ENCODE measurements at regions not wholly inside any gene's neighbourhood (a gene's known extent, or its start where the extent isn't known, plus 50 kb on each side); places are given as distances from the start of the nearest gene placed in this dataset.

- peaks cover 0 to 7% (median 0%) of the 10 kb centered on the region in 3 donors for H3K27me3 Mint-ChIP-seq (ENCODE audit: low read depth in 3 of 3)
- no peak for DNase-seq
- H3K4me3 Mint-ChIP-seq: no peak overlapping the region
- H3K36me3 Mint-ChIP-seq: peaks cover 0 to 10% (median 4%) of the 10 kb centered on the region in 3 donors
- H3K4me1 Mint-ChIP-seq: no peaks in the 10 kb centered on the region
- H3K9me3 Mint-ChIP-seq: peaks cover 9 to 23% (median 15%) of the 10 kb centered on the region in 6 donors
- no peak overlapping the region for H3K27ac Mint-ChIP-seq
Observed at GRCh38 chr5:71830681-71831539, 111.8 kb downstream of the CARTPT start.

GRCh38 chr5:71832812-71833715 is 114.0 kb downstream of the CARTPT start:
- no peak overlapping the region for H3K4me3 Mint-ChIP-seq
- H3K27me3 Mint-ChIP-seq (ENCODE audit: low read depth in 3 of 3): peaks cover 0 to 2% (median 0%) of the 10 kb centered on the region in 3 donors
- H3K9me3 Mint-ChIP-seq: peaks cover 0 to 6% (median 1%) of the 10 kb centered on the region in 6 donors
- no peaks in the 10 kb centered on the region for H3K4me1 Mint-ChIP-seq
- H3K27ac Mint-ChIP-seq: no peak overlapping the region
- peaks cover 0 to 3% (median 0%) of the 10 kb centered on the region in 3 donors for H3K36me3 Mint-ChIP-seq
- DNase-seq: no peak

GRCh38 chr5:71834601-71835000 is 115.5 kb downstream of the CARTPT start:
- H3K9me3 Mint-ChIP-seq: peaks cover 0 to 4% (median 0%) of the 10 kb centered on the region in 6 donors
- H3K4me1 Mint-ChIP-seq: no peaks in the 10 kb centered on the region
- H3K4me3 Mint-ChIP-seq: no peak overlapping the region
- no peak for DNase-seq
- no peak overlapping the region for H3K27ac Mint-ChIP-seq
- no peaks in the 10 kb centered on the region for H3K27me3 Mint-ChIP-seq (ENCODE audit: low read depth in 3 of 3)
- H3K36me3 Mint-ChIP-seq: no peaks in the 10 kb centered on the region

GRCh38 chr5:71836084-71836483 is 117.0 kb downstream of the CARTPT start:
- no peak overlapping the region for H3K4me3 Mint-ChIP-seq
- DNase-seq: no peak
- peaks cover 0 to 4% (median 0%) of the 10 kb centered on the region in 6 donors for H3K9me3 Mint-ChIP-seq
- H3K4me1 Mint-ChIP-seq: no peaks in the 10 kb centered on the region
- H3K36me3 Mint-ChIP-seq: no peaks in the 10 kb centered on the region
- no peaks in the 10 kb centered on the region for H3K27me3 Mint-ChIP-seq (ENCODE audit: low read depth in 3 of 3)
- H3K27ac Mint-ChIP-seq: no peak overlapping the region

- Mint-ChIP-seq H3K4me3 (no peak overlapping the region), H3K27ac (no peak overlapping the region), H3K4me1 (no peaks in the 10 kb centered on the region), H3K27me3 (ENCODE audit: low read depth in 3 of 3) (no peaks in the 10 kb centered on the region), H3K36me3 (no peaks in the 10 kb centered on the region), H3K9me3 (no peaks in the 10 kb centered on the region)
- no peak for DNase-seq
Observed at GRCh38 chr5:71836559-71837112, 117.6 kb downstream of the CARTPT start.

- H3K9me3 Mint-ChIP-seq: no peaks in the 10 kb centered on the region
Observed at GRCh38 chr5:71838286-71838685, 119.2 kb downstream of the CARTPT start.

GRCh38 chr5:71839096-71839884 is 120.2 kb downstream of the CARTPT start:
- H3K9me3 Mint-ChIP-seq: no peaks in the 10 kb centered on the region
- no peak overlapping the region for H3K27ac Mint-ChIP-seq
- no peaks in the 10 kb centered on the region for H3K4me1 Mint-ChIP-seq
- no peaks in the 10 kb centered on the region for H3K36me3 Mint-ChIP-seq
- no peak for DNase-seq
- no peaks in the 10 kb centered on the region for H3K27me3 Mint-ChIP-seq (ENCODE audit: low read depth in 3 of 3)
- H3K4me3 Mint-ChIP-seq: no peak overlapping the region

More at GRCh38 chr5:71838286-71838685, 119.2 kb downstream of the CARTPT start:
- no peak overlapping the region for H3K4me3 Mint-ChIP-seq
- DNase-seq: no peak
- no peaks in the 10 kb centered on the region for H3K36me3 Mint-ChIP-seq
- H3K4me1 Mint-ChIP-seq: no peaks in the 10 kb centered on the region
- H3K27me3 Mint-ChIP-seq (ENCODE audit: low read depth in 3 of 3): no peaks in the 10 kb centered on the region
- no peak overlapping the region for H3K27ac Mint-ChIP-seq

GRCh38 chr5:71841107-71841506 is 122.0 kb downstream of the CARTPT start:
- H3K4me1 Mint-ChIP-seq: no peaks in the 10 kb centered on the region
- no peaks in the 10 kb centered on the region for H3K27me3 Mint-ChIP-seq (ENCODE audit: low read depth in 3 of 3)
- H3K27ac Mint-ChIP-seq: no peak overlapping the region
- no peaks in the 10 kb centered on the region for H3K36me3 Mint-ChIP-seq
- H3K4me3 Mint-ChIP-seq: no peak overlapping the region
- no peaks in the 10 kb centered on the region for H3K9me3 Mint-ChIP-seq
- no peak for DNase-seq

GRCh38 chr5:71843111-71843510 is 124.0 kb downstream of the CARTPT start:
- peaks cover 0 to 2% (median 0%) of the 10 kb centered on the region in 3 donors for H3K27me3 Mint-ChIP-seq (ENCODE audit: low read depth in 3 of 3)
- DNase-seq: no peak
- peaks cover 0 to 5% (median 0%) of the 10 kb centered on the region in 6 donors for H3K9me3 Mint-ChIP-seq
- no peak overlapping the region for H3K4me3 Mint-ChIP-seq
- H3K36me3 Mint-ChIP-seq: no peaks in the 10 kb centered on the region
- H3K4me1 Mint-ChIP-seq: no peaks in the 10 kb centered on the region
- H3K27ac Mint-ChIP-seq: no peak overlapping the region

- no peaks in the 10 kb centered on the region for H3K36me3 Mint-ChIP-seq
- no peak overlapping the region for H3K27ac Mint-ChIP-seq
Observed at GRCh38 chr5:71844862-71845261, 125.8 kb downstream of the CARTPT start.

GRCh38 chr5:71859515-71859914 is 140.4 kb downstream of the CARTPT start:
- peaks cover 0 to 5% (median 3%) of the 10 kb centered on the region in 3 donors for H3K36me3 Mint-ChIP-seq
- no peak overlapping the region for H3K4me3 Mint-ChIP-seq
- peaks cover 3 to 7% (median 6%) of the 10 kb centered on the region in 3 donors for H3K27me3 Mint-ChIP-seq (ENCODE audit: low read depth in 3 of 3)
- H3K27ac Mint-ChIP-seq: no peak overlapping the region
- no peaks in the 10 kb centered on the region for H3K4me1 Mint-ChIP-seq
- H3K9me3 Mint-ChIP-seq: peaks cover 10 to 32% (median 14%) of the 10 kb centered on the region in 6 donors
- DNase-seq: no peak

More at GRCh38 chr5:71844862-71845261, 125.8 kb downstream of the CARTPT start:
- Mint-ChIP-seq H3K9me3 (peaks cover 2 to 14% (median 6%) of the 10 kb centered on the region in 6 donors), H3K27me3 (ENCODE audit: low read depth in 3 of 3) (peaks cover 0 to 2% (median 2%) of the 10 kb centered on the region in 3 donors), H3K4me1 (no peaks in the 10 kb centered on the region), H3K4me3 (no peak overlapping the region)
- DNase-seq: no peak

GRCh38 chr5:71860048-71860447 is 141.0 kb downstream of the CARTPT start:
- peaks cover 9 to 27% (median 12%) of the 10 kb centered on the region in 6 donors for H3K9me3 Mint-ChIP-seq

GRCh38 chr5:71861682-71862081 is 142.6 kb downstream of the CARTPT start:
- peaks cover 0 to 5% (median 3%) of the 10 kb centered on the region in 3 donors for H3K36me3 Mint-ChIP-seq
- no peak overlapping the region for H3K27ac Mint-ChIP-seq
- peaks cover 5 to 11% (median 5%) of the 10 kb centered on the region in 3 donors for H3K27me3 Mint-ChIP-seq (ENCODE audit: low read depth in 3 of 3)
- no peaks in the 10 kb centered on the region for H3K4me1 Mint-ChIP-seq
- peaks cover under 1 to 10% (median 6%) of the 10 kb centered on the region in 6 donors for H3K9me3 Mint-ChIP-seq
- H3K4me3 Mint-ChIP-seq: no peak overlapping the region
- no peak for DNase-seq

More at GRCh38 chr5:71860048-71860447, 141.0 kb downstream of the CARTPT start:
- H3K36me3 Mint-ChIP-seq: peaks cover 0 to 5% (median 3%) of the 10 kb centered on the region in 3 donors
- no peak overlapping the region for H3K27ac Mint-ChIP-seq
- no peak for DNase-seq
- H3K4me1 Mint-ChIP-seq: no peaks in the 10 kb centered on the region
- H3K27me3 Mint-ChIP-seq (ENCODE audit: low read depth in 3 of 3): peaks cover 3 to 7% (median 6%) of the 10 kb centered on the region in 3 donors
- no peak overlapping the region for H3K4me3 Mint-ChIP-seq
